Sigmoid colon (tissue), 6 donors: ENCODE measurements at regions not wholly inside any gene's neighbourhood (a gene's known extent, or its start where the extent isn't known, plus 50 kb on each side); places are given as distances from the start of the nearest gene placed in this dataset.

Source experiments
- DNase-seq: peaks from one replicate; pipeline ENCODE4 v3.0.0-alpha.2; 2019
- H3K27ac ChIP-seq, 4 donors: fragments of 200-600 bp; sonication (generic); one replicate each; pipeline ENCODE4 v1.5.1; 2016 to 2019; ENCODE audit warnings: mild to moderate bottlenecking in 1 of 4
- H3K27me3 ChIP-seq, 3 donors: fragments of 200-600 bp; sonication (generic); one replicate each; pipeline ENCODE4 v1.5.1; 2019; ENCODE audit warnings: mild to moderate bottlenecking in 1 of 3
- H3K36me3 ChIP-seq, 4 donors: fragments of 200-600 bp; sonication (generic); one replicate each; pipeline ENCODE4 v1.5.1; 2016 to 2019
- H3K4me1 ChIP-seq, 4 donors: fragments of 200-600 bp; sonication (generic); one replicate each; pipeline ENCODE4 v1.5.1; 2017 to 2019
- H3K4me3 ChIP-seq, 4 donors: fragments of 200-600 bp; sonication (generic); one replicate each; pipeline ENCODE4 v1.5.1; 2017 to 2019; ENCODE audit warnings: mild to moderate bottlenecking in 2 of 4, moderate library complexity in 1 of 4
- H3K9me3 ChIP-seq, 4 donors: fragments of 200-600 bp in 3 of 4; sonication (generic) in 3 of 4; one replicate each; pipeline versions ENCODE4 v1.5.1 to v1.6.1; 2013 to 2019
- CTCF ChIP-seq, 4 experiments: fragments of 450-650 bp in 3 of 4; fragments of 200-600 bp in 1 of 4; IDR thresholded peaks; one replicate each; pipeline ENCODE4 v1.5.1; 2016 to 2019; ENCODE audit warnings: antibody characterized with exemption in 4 of 4, mild to moderate bottlenecking in 3 of 4, moderate library complexity in 2 of 4
- EP300 ChIP-seq, 4 donors: sonication (generic); formaldehyde crosslinking; IDR thresholded peaks; one replicate each; pipeline ENCODE4 v1.6.1; 2017; ENCODE audit warnings: antibody characterized with exemption in 4 of 4
- POLR2A ChIP-seq, 2 donors: fragments of 450-650 bp; IDR thresholded peaks; one replicate each; pipeline ENCODE4 v1.6.1; 2016; ENCODE audit warnings: antibody characterized with exemption in 2 of 2, mild to moderate bottlenecking in 2 of 2, moderate library complexity in 2 of 2
- POLR2AphosphoS5 ChIP-seq, 4 donors: sonication (generic); formaldehyde crosslinking; IDR thresholded peaks; one replicate each; pipeline ENCODE4 v1.6.1; 2017; ENCODE audit warnings: antibody characterized with exemption in 4 of 4
- WGBS, 2 donors: extraction: QIAGEN DNeasy Blood & Tissue Kit; methylation state at CpG; one replicate each; pipeline ENCODE4 v1.1.7; 2013; 5-methylcytosine and 5-hydroxymethylcytosine counted together
- intact Hi-C: fragments of 100-400 bp; cut with DNase I; formaldehyde crosslinking; loops from one replicate; pipeline ENCODE4 v1.15.1; 2023
- small RNA-seq, 3 donors: library from RNA; depleted of rRNA; stranded (forward); fragments of <200 nt; gene quantifications; one replicate each; pipeline ENCODE3, GENCODE V24; 2016
- donor health status: healthy with polysubstance abuse.
- donor health status: healthy.

- Histone ChIP-seq H3K4me3 (peak overlapping the region in 3 of 4 donors; percentile 42 to 52 (median 49)), H3K36me3 (no peaks in the 10 kb centered on the region), H3K27me3 (no peaks in the 10 kb centered on the region), H3K4me1 (peaks cover 0 to 8% (median 2%) of the 10 kb centered on the region in 4 donors), H3K27ac (peak overlapping the region in 2 of 4 donors; percentile 73 to 78), H3K9me3 (no peaks in the 10 kb centered on the region)
- TF ChIP-seq CTCF (IDR thresholded peaks at IDR 0.05) (no peak), POLR2AphosphoS5 (IDR thresholded peaks at IDR 0.05) (no peak), POLR2A (IDR thresholded peaks at IDR 0.05) (no peak), EP300 (IDR thresholded peaks at IDR 0.05) (no peak)
- 29 to 80% methylated on average over 2 of the region's 2 CpGs for WGBS, 2 donors
- intact Hi-C loops: loop anchor here (1.0 to 10.0 kb wide), 3 partner anchors 50 to 321 kb away; partner anchors contain the start of genes AK6, RAD17 and TAF9
- DNase-seq: no peak
These were observed 50.2 kb upstream of the SLC30A5 start for GRCh38 chr5:69043655-69043996.

Small RNAs in the stretch of these regions (small RNA-seq; reads per million reads assigned to genes)
- gene RF00096 (0 reads per million in 3 donors), gene RN7SKP251 (0 reads per million in 3 donors), gene VWA8P1 (0 reads per million in 3 donors)
